Sigmoid colon (tissue), 6 donors: ENCODE measurements at regions not wholly inside any gene's neighbourhood (a gene's known extent, or its start where the extent isn't known, plus 50 kb on each side); places are given as distances from the start of the nearest gene placed in this dataset.

Experiments
- DNase-seq: peaks from one replicate; pipeline ENCODE4 v3.0.0-alpha.2; 2019
- H3K27ac ChIP-seq, 4 donors: fragments of 200-600 bp; sonication (generic); one replicate each; pipeline ENCODE4 v1.5.1; 2016 to 2019; ENCODE audit warnings: mild to moderate bottlenecking in 1 of 4
- H3K27me3 ChIP-seq, 3 donors: fragments of 200-600 bp; sonication (generic); one replicate each; pipeline ENCODE4 v1.5.1; 2019; ENCODE audit warnings: mild to moderate bottlenecking in 1 of 3
- H3K36me3 ChIP-seq, 4 donors: fragments of 200-600 bp; sonication (generic); one replicate each; pipeline ENCODE4 v1.5.1; 2016 to 2019
- H3K4me1 ChIP-seq, 4 donors: fragments of 200-600 bp; sonication (generic); one replicate each; pipeline ENCODE4 v1.5.1; 2017 to 2019
- H3K4me3 ChIP-seq, 4 donors: fragments of 200-600 bp; sonication (generic); one replicate each; pipeline ENCODE4 v1.5.1; 2017 to 2019; ENCODE audit warnings: mild to moderate bottlenecking in 2 of 4, moderate library complexity in 1 of 4
- H3K9me3 ChIP-seq, 4 donors: fragments of 200-600 bp in 3 of 4; sonication (generic) in 3 of 4; one replicate each; pipeline versions ENCODE4 v1.5.1 to v1.6.1; 2013 to 2019
- EP300 ChIP-seq, 4 donors: sonication (generic); formaldehyde crosslinking; IDR thresholded peaks; one replicate each; pipeline ENCODE4 v1.6.1; 2017; ENCODE audit warnings: antibody characterized with exemption in 4 of 4
- POLR2A ChIP-seq, 2 donors: fragments of 450-650 bp; IDR thresholded peaks; one replicate each; pipeline ENCODE4 v1.6.1; 2016; ENCODE audit warnings: antibody characterized with exemption in 2 of 2, mild to moderate bottlenecking in 2 of 2, moderate library complexity in 2 of 2
- POLR2AphosphoS5 ChIP-seq, 4 donors: sonication (generic); formaldehyde crosslinking; IDR thresholded peaks; one replicate each; pipeline ENCODE4 v1.6.1; 2017; ENCODE audit warnings: antibody characterized with exemption in 4 of 4
- WGBS, 2 donors: extraction: QIAGEN DNeasy Blood & Tissue Kit; methylation state at CpG; one replicate each; pipeline ENCODE4 v1.1.7; 2013; 5-methylcytosine and 5-hydroxymethylcytosine counted together
- intact Hi-C: fragments of 100-400 bp; cut with DNase I; formaldehyde crosslinking; loops from one replicate; pipeline ENCODE4 v1.15.1; 2023
- TF ChIP-seq, protein P1 (sequence below), 4 experiments: fragments of 450-650 bp in 3 of 4; fragments of 200-600 bp in 1 of 4; IDR thresholded peaks; one replicate each; pipeline ENCODE4 v1.5.1; 2016 to 2019; ENCODE audit warnings: antibody characterized with exemption in 4 of 4, mild to moderate bottlenecking in 3 of 4, moderate library complexity in 2 of 4
- donor health status: healthy with polysubstance abuse.
- donor health status: healthy.

DNA sequence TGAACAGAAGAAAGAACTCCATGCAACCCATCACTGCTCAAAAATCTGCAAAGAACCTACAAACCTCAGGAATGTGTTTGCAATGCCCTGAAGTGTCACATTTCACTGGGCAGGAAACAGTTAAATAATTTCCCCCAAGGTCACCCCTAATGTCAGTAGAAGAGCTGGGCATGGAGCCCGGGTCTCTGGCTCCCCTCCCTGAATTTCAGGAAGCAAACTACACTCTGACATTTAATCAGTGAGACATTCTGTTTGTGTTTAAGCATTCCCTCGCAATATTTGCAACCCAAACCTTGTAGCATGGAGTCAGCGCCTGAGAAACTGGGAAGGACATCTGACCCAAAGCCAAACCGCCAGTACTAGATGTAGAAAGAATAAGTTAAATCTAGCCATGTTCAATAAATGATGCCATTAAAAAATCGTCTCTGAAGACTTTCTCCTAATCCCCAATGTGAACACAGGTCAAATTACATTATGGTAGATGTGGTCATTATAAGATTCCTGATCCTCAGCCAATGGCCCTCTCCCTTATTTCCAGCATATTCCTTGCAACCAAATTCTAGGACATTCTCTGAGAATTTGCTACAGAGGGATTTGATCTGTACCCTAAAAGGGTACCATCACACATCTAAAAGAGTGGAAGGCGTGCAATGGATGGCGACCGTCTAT lies 91.2 kb upstream of the ADTRP start:
- Histone ChIP-seq H3K36me3 (no peaks in the 10 kb centered on the region), H3K27me3 (no peaks in the 10 kb centered on the region), H3K27ac (no peak overlapping the region), H3K4me1 (peaks cover 0 to 12% (median 8%) of the 10 kb centered on the region in 4 donors), H3K9me3 (no peaks in the 10 kb centered on the region), H3K4me3 (no peak overlapping the region)
- 62 to 66% methylated on average over 8 of the region's 8 CpGs for WGBS, 2 donors
- TF ChIP-seq POLR2AphosphoS5 (IDR thresholded peaks at IDR 0.05) (no peak), POLR2A (IDR thresholded peaks at IDR 0.05) (no peak), EP300 (IDR thresholded peaks at IDR 0.05) (no peak)
- TF ChIP-seq, protein P1, sequence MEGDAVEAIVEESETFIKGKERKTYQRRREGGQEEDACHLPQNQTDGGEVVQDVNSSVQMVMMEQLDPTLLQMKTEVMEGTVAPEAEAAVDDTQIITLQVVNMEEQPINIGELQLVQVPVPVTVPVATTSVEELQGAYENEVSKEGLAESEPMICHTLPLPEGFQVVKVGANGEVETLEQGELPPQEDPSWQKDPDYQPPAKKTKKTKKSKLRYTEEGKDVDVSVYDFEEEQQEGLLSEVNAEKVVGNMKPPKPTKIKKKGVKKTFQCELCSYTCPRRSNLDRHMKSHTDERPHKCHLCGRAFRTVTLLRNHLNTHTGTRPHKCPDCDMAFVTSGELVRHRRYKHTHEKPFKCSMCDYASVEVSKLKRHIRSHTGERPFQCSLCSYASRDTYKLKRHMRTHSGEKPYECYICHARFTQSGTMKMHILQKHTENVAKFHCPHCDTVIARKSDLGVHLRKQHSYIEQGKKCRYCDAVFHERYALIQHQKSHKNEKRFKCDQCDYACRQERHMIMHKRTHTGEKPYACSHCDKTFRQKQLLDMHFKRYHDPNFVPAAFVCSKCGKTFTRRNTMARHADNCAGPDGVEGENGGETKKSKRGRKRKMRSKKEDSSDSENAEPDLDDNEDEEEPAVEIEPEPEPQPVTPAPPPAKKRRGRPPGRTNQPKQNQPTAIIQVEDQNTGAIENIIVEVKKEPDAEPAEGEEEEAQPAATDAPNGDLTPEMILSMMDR (IDR thresholded peaks at IDR 0.05), result no peak
- intact Hi-C loops, result no loop called here
- DNase-seq, result no peak

DNA sequence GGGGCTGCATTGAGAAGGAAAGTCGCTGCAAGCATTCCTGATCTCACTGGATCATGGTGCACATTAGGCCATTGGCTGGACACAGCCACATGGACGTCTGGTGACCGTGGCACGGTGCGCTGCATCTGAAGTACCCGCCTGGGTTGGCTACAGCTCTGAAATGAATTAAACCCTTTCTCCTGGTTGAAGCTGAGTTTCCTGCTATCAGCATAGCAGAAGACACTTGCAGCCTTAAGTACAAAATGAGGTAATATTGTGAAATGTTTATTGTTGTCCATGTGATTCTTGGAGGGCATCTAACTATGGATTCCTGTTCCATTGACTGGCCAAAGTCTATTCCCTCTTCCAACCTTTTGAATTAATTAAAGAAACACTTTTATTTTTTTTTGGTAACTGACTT lies 89.8 kb upstream of the ADTRP start:
- Histone ChIP-seq H3K27ac (no peak overlapping the region), H3K9me3 (peaks cover 0 to 2% (median 0%) of the 10 kb centered on the region in 4 donors), H3K36me3 (no peaks in the 10 kb centered on the region), H3K27me3 (no peaks in the 10 kb centered on the region), H3K4me1 (peaks cover 0 to 12% (median 8%) of the 10 kb centered on the region in 4 donors), H3K4me3 (no peak overlapping the region)
- 94 to 97% methylated on average over 6 of the region's 6 CpGs for WGBS, 2 donors
- DNase-seq, result no peak
- intact Hi-C loops, result no loop called here
- TF ChIP-seq, protein P1 (IDR thresholded peaks at IDR 0.05), result no peak
- TF ChIP-seq POLR2AphosphoS5 (IDR thresholded peaks at IDR 0.05), result no peak

DNA sequence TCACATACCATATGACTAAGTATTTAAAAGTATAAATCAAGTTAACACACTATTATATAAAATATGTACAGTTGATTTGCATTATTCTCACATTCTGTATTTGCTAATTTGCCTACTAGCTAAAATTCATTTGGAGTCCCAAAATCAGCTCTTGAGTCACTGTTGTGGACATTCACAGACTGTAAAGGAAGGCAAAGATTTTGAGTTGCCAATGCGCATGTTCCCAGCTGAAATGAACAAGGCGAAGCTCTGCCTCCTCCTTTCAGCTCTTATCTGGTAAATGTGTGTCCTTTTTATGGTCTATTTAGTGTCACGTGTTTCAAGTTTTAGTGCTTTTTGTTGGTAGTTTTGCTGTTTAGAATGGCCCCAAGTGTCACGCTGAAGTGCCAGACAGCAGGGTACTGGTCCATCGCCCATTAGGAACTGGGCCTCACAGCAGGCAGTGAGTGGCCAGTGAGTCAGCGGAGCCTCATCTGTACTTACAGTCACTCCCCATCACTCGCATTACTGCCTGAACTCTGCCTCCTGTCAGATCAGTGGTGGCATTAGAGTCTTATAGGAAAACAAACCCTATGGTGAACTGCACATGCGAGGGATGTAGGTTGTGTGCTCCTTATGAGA lies 87.2 kb upstream of the ADTRP start:
- Histone ChIP-seq H3K27me3 (no peaks in the 10 kb centered on the region), H3K4me1 (peaks cover 0 to 12% (median 8%) of the 10 kb centered on the region in 4 donors), H3K36me3 (no peaks in the 10 kb centered on the region), H3K4me3 (no peak overlapping the region), H3K9me3 (peaks cover 0 to 2% (median 0%) of the 10 kb centered on the region in 4 donors), H3K27ac (no peak overlapping the region)
- DNase-seq, result no peak
- WGBS, 2 donors, result 85 to 93% methylated on average over 8 of the region's 8 CpGs
- no peak for TF ChIP-seq POLR2A (IDR thresholded peaks at IDR 0.05)
- TF ChIP-seq EP300 (IDR thresholded peaks at IDR 0.05), result no peak
- TF ChIP-seq POLR2AphosphoS5 (IDR thresholded peaks at IDR 0.05), result no peak
- TF ChIP-seq, protein P1 (IDR thresholded peaks at IDR 0.05), result no peak
- intact Hi-C loops, result no loop called here

DNA sequence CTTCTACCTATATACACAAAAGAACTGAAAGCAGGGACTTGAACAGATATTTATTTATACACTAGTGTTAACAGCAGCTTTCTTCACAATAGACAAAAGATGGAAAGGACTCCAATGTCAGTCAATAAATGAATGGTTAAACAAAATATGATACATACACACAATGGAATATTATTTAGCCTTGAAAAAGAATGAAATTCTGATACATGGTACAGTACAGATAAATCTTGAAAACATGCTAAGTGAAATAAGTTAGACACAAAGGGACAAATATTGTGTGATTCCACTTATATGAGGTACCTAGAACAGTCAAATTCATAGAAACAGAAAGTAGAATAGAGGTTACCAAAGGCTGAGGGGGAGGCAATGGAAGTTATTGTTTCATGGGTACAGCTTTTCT lies 79.8 kb upstream of the ADTRP start:
- DNase-seq, result no peak
- no peaks in the 10 kb centered on the region for H3K36me3 ChIP-seq
- intact Hi-C loops, result no loop called here
- TF ChIP-seq POLR2AphosphoS5 (IDR thresholded peaks at IDR 0.05) (no peak), POLR2A (IDR thresholded peaks at IDR 0.05) (no peak), EP300 (IDR thresholded peaks at IDR 0.05) (no peak)
- TF ChIP-seq, protein P1 (IDR thresholded peaks at IDR 0.05), result no peak
- H3K27me3 ChIP-seq, result no peaks in the 10 kb centered on the region
- H3K4me3 ChIP-seq, result no peak overlapping the region
- H3K27ac ChIP-seq, result no peak overlapping the region
- no peaks in the 10 kb centered on the region for H3K9me3 ChIP-seq
- peaks cover 0 to 14% (median 12%) of the 10 kb centered on the region in 4 donors for H3K4me1 ChIP-seq
